ENCODE measurements at regions not wholly inside any gene's neighbourhood (a gene's known extent, or its start where the extent isn't known, plus 50 kb on each side); places are given as distances from the start of the nearest gene placed in this dataset.
A peak's percentile ranks its signal among the peaks of the same experiment; 100 is the strongest.
"Not testable (repeated sequence)": the region's sequence is repeated elsewhere in the genome, so short reads cannot be mapped to it uniquely, and the experiment has no call there.

- no peak for DNase-seq (ENCODE audit: low read depth, low spot score)
Measured at GRCh38 chr3:181920409-181920808, 208.7 kb downstream of the SOX2 start.

- no peak for DNase-seq (ENCODE audit: low read depth, low spot score)
Measured at GRCh38 chr3:181921220-181921619, 209.5 kb downstream of the SOX2 start.

- not testable (repeated sequence) for DNase-seq (ENCODE audit: low read depth, low spot score)
Measured at GRCh38 chr3:181925841-181926240, 214.1 kb downstream of the SOX2 start.

GRCh38 chr3:181929501-181929900 is 217.8 kb downstream of the SOX2 start:
- DNase-seq (ENCODE audit: low read depth, low spot score), result no peak

DNA sequence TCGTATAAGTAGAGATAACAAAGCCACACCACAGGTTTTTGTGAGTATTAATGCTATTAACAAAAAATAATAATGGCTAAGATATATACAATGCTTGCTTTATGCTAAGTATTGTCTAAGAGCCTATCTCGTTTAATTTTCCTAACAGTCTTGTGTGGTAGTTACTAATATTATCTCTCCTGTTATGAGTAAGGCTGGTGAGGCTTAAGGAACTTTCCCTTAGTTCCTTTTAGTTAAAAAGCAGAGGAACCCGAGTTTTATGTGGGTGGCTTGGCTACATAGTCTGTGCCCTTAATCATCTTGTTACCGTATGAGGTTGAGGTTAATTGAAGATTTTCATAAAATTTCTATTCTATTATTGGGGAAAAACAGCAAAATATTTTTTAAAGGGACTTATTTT is 218.4 kb downstream of the SOX2 start:
- DNase-seq (ENCODE audit: low read depth, low spot score), result no peak

DNA sequence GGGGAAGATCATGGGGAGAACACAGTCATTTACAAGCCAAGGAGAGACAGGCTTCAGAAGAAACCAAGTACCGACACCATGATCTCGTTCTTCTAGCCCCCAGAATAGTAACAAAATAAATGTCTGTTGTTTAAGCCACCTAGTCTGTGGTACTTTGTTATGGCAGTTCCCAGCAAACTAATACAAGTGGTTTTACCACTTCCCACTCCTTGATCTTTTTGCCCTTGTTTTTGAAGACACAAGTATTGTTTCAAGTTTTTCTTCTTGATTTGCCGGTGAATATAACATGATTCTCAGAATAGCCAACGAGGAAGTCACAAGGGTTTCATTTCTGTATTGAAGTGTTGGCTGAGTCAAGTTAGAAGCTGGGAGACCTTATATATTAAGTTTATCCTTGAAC is 220.3 kb downstream of the SOX2 start:
- DNase-seq (ENCODE audit: low read depth, low spot score), result no peak

- no peak for DNase-seq (ENCODE audit: low read depth, low spot score)
Measured at GRCh38 chr3:181933052-181933618, 221.4 kb downstream of the SOX2 start.

DNA sequence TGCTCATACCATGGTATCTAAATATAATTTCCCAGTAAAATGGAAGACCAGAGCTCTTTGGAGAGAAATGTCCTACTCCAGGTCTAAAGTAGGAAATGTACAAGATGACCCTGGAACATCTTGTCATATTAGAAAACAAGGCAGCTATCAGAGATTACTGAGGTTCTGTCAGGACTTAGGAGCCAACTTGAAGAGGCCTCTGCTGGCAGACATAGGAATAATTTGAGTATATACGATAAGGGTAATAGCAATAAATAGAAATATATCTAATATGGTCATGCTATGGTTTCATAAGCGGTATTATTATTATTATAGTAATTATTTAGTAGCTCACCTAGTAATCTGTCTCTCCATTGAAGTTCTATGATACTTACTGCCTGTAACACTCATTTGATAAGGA is 224.2 kb downstream of the SOX2 start:
- no peak for DNase-seq (ENCODE audit: low read depth, low spot score)

- no peak for DNase-seq (ENCODE audit: low read depth, low spot score)
Measured at GRCh38 chr3:181936774-181937173, 225.0 kb downstream of the SOX2 start.

DNA sequence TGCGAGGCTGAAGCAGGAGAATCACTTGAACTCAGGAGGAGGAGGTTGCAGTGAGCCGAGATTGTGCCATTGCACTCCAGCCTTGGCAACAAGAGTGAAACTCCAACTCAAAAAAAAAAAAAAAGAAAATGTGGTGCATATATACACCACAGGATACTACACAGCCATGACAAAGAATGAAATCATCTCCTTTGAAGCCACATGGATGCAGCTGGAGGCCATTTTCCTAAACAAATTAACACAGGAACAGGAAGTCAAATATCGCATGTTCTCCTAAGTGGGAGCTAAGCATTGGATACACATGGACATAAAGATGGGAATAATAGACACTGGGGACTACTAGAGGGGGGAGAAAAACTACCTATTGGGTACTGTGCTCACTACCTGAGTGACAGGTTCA is 226.9 kb downstream of the SOX2 start:
- DNase-seq (ENCODE audit: low read depth, low spot score), result not testable (repeated sequence)

GRCh38 chr3:181940703-181941102 is 229.0 kb downstream of the SOX2 start:
- peak; percentile 52 for DNase-seq (ENCODE audit: low read depth, low spot score)

- no peak for DNase-seq (ENCODE audit: low read depth, low spot score)
Measured at GRCh38 chr3:181941250-181941649, 229.5 kb downstream of the SOX2 start.

GRCh38 chr3:181943285-181943684 is 231.6 kb downstream of the SOX2 start:
- peak; percentile 17 for DNase-seq (ENCODE audit: low read depth, low spot score)

GRCh38 chr3:181947606-181948005 is 235.9 kb downstream of the SOX2 start:
- no peak for DNase-seq (ENCODE audit: low read depth, low spot score)

- DNase-seq (ENCODE audit: low read depth, low spot score), result peak; percentile 25
Measured at GRCh38 chr3:181948286-181948685, 236.6 kb downstream of the SOX2 start.

DNA sequence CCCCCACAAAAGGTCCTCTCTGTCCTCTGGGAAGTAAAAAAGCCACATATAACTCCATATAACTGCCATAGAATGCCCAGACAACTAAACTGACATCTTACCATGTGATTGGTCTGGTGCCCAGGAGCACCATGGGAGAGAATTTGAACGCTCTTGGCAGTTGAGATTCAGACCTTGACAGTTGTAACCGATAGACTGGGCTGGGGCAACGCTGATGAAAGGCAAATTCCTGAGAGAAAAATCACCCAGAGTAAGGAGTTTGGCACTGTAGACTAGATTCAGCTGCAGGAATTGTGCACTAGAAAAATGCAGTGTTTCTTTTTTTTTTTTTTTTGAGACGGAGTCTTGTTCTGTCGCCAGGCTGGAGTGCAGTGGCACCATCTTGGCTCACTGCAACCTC is 240.5 kb downstream of the SOX2 start:
- DNase-seq (ENCODE audit: low read depth, low spot score), result no peak

- DNase-seq (ENCODE audit: low read depth, low spot score), result no peak
Measured at GRCh38 chr3:181952929-181953328, 241.2 kb downstream of the SOX2 start.

DNA sequence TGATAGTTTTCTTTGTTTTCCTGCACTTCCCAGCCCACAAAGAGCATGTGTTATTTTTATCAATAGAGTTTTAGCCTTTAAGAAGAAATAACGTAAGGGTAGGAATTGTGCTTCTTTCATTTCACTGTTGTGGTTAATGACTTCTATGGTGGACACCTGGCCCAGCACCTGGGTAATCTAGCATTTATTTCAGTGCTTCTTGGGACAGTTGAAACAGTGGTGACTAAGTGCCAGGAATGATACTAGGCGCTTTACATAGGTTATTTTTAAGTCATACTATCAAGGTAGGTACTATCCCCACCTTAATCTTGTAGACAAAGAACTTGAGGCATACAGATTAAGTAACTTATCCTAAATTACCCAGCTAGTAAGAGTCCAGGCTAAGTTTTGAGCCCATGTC is 243.8 kb downstream of the SOX2 start:
- DNase-seq (ENCODE audit: low read depth, low spot score), result no peak

DNA sequence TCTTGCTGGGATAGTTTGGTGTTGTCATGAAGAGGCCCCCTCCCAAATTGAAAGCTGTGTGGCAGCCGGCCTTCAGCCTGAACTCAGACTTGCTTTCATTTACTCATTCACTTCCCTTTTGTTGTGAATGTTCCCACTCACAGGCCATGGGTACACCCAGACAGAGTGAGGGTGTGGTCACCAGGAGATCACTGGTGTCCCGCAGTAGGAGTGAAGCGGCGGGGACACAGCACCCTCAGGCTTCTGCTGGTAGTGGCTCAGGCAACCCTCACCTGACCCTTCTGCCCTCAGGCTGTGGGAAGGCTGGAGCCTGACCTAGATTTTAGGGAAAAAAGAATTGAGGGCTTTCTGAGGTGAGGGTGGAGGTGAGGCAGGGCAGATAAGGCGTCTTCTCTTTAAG is 244.4 kb downstream of the SOX2 start:
- DNase-seq (ENCODE audit: low read depth, low spot score), result no peak

GRCh38 chr3:181966393-181966792 is 254.7 kb downstream of the SOX2 start:
- DNase-seq (ENCODE audit: low read depth, low spot score), result no peak

- DNase-seq (ENCODE audit: low read depth, low spot score), result no peak
Measured at GRCh38 chr3:181969925-181970324, 258.2 kb downstream of the SOX2 start.

DNA sequence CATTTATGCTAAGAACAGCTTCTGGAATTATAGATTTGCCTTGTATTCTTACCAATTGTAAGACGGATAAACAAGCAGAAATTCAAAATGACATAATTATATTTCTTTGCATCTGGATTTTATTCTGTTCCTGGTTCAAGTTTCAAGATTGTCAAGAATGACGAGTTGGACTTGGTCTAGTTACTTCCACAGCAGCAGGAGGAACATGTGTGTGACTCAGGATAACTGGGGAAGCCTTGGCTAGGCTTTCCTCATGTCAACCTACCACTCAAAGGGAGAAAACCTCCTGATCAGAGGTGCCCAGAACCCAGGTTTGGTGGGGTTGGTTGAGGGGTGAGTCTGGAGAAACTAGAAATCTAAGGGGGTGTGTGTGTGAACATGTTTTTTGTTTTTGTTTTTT is 259.7 kb downstream of the SOX2 start:
- no peak for DNase-seq (ENCODE audit: low read depth, low spot score)

DNA sequence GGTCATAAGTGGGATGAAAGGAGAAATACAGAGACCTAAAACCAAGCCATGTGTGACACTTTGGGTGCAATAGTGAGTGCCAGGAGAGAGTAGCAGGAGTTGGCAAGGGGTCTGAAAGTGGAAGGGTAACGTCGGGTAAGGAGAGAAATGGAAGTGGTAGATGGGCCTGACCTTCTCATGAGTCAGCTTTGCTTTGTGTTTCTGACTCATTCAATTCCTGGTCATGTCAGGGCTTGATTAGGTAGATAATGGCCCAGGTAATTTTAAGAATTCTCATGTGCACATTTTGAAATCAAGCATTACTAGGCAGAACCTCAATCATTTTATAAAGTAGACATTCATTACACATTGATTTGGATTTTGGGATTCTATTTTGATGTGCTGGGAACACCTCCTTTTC is 262.5 kb downstream of the SOX2 start:
- DNase-seq (ENCODE audit: low read depth, low spot score), result no peak

DNA sequence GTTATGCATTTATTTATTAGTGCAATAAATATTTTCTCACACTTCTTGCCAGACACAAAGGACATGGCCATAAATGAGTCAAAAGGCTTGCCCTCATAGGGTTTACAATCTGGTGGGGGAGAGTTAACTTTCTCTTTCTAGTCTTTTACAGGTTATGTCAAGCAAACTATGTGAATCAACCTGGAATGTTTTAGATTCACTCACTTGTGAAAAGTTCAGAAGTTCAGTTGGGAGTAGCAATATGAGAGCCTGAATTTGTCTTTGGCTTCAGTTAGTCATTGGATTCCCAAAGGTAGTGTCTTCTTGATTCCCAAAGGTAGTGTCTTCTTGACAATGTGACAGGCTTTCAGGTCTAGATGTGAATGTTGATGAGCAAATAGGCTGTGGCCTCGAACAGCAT is 264.8 kb downstream of the SOX2 start:
- no peak for DNase-seq (ENCODE audit: low read depth, low spot score)

Data from iPS DF 19.7 (cell line).